Eye (tissue), 1 donor: ENCODE measurements at regions not wholly inside any gene's neighbourhood (a gene's known extent, or its start where the extent isn't known, plus 50 kb on each side); places are given as distances from the start of the nearest gene placed in this dataset.
"Not testable (repeated sequence)": the region's sequence is repeated elsewhere in the genome, so short reads cannot be mapped to it uniquely, and the experiment has no call there.

Experiments used
- DNase-seq: peaks from one replicate; pipeline ENCODE4 v3.0.0-alpha.2; 2015

DNA sequence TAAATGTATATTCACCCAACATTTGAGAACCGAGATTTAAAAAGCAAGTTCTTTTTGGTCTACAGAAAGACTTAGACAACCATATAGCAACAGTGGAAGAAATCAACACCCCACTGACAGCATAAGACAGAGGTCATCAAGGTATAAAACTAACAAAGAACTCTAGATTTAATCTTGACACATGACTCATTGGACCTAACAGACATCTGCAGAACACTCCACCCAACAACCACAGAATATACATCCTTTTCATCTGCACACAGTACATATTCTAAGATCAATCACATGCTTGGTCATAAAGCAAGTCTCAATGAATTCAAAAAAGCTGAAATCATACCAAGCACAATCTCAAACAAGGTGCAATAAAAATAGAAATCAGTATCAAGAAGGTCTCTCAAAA lies 65.8 kb downstream of the SPIN4 start:
- DNase-seq = no peak

DNA sequence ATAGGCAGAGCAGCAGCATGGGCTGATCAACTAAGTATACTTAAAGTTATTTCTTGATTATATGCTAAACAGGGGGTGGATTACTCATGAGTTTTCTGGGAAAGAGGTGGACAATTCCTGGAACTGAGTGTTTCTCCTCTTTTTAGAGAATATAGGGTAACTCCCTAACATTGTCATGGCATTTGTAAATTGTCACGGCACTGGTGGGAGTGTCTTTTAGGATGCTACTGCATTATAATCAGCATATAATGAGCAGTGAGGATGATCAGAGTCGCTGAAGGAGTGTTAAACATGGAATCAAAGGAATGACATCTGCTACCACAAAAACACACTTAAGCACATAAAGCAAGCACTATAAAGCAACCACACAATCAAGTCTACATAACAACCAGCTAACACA lies 66.5 kb downstream of the SPIN4 start:
- DNase-seq = no peak

DNA sequence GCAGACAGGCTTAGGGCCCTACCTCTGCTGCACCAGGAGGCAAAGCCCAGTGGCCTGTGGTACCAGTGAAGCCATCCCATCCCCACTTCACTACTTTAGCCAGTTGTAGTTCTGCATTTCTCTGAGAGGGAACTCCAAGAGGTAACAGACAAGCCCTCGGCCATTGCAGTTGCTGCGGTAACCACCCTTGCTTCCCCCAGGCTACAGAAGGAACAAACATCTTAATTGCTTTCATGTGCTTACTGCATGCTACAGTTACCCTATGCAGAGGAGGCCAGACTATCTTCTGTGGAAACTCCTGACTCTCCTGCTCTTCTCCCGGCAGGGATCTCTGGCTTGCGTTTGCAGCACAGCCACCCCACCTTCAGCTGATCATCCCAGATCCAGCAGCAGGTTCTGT lies 67.8 kb downstream of the SPIN4 start:
- DNase-seq = no peak

DNA sequence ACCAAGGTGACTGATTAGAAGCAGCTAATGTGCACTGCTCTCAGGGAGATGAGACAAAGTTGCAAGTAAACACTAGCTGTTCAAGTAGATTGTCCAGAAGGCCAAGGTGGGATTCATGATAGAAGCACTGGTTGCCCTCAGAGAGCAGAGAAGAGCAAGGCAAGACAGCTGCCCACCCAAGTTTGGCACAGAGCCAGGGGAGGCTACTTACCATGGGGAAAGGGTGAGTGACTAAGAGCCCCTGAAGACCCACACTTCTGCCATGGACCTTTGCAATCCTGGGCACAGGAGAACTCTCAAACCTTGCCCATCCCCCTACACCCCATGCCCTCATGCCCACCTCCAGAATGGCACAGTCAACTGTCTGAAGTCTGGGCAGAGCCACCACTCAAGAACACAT lies 68.3 kb downstream of the SPIN4 start:
- DNase-seq = no peak

DNA sequence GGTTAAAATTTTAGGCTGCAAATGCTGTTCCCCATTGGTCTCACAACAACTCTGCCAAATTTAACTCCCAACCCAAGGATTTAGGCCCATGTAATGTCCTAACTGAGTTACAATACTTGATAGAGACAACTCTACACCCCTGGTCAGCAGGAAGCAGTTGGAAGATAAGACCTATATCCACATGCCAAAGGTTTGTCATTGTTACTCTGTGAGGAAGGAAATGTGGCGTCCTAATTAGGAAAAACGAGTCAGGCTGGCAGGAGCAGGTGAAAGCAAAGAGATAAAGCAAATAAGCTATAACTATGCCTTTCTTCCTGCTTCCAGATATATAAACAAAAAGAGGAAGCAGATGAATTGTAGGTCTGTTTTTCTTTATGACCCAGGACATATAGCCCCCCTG lies 69.1 kb downstream of the SPIN4 start:
- DNase-seq = no peak

DNA sequence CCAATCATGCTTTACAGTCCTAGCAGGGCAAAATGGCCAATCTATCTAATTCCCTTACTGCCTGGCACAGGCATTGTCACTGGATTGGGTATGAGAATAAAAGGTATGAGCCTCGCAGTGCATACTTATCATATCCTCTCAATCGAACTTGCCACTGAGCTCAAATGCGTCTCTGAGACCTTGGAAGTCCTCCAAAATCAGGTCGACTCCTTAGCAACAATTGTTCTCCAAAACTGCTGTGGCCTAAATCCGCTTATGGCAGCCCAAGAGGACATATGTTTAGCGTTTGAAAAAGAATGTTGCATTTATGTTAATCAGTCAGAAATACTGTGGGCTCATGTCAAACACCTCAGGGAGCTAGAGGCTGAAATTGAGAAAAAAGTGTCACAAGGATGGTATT lies 69.7 kb downstream of the SPIN4 start:
- DNase-seq = no peak

DNA sequence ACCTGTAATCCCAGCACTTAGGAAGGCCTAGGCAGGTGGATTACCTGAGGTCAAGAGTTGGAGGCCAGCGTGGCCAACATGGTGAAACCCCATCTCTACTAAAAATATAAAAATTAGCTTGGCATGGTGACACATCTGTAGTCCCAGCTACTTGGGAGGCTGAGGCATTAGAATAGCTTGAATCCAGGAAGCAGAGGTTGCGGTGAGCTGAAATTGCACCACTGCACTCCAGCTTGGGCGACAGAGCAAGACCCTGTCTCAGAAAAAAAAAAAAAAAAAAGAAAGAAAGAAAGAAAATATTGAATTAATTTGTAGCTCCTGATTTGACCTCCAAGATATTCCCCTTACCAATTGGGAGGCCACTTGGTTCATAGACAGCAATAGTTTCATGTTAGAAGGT lies 73.7 kb downstream of the SPIN4 start:
- not testable (repeated sequence) for DNase-seq

DNA sequence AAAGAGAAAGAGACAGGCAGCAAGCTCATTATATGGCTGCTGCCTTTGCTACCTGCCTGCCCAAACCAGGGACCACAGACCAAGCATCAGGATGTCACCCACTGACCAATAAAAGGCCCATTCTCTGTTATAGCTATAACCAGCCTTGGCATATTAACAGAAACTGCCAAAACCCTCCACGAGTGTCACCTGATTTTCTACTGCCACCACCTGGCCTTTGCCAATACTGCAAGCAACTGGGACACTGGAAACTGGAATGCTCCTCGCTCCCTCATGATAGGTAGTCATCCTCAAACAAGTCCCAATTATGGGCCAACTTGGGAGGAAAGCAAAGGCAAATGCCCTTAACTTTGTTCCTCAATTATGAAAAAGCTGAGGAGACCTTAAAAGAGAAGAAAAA lies 76.0 kb downstream of the SPIN4 start:
- peak; percentile 10 for DNase-seq

DNA sequence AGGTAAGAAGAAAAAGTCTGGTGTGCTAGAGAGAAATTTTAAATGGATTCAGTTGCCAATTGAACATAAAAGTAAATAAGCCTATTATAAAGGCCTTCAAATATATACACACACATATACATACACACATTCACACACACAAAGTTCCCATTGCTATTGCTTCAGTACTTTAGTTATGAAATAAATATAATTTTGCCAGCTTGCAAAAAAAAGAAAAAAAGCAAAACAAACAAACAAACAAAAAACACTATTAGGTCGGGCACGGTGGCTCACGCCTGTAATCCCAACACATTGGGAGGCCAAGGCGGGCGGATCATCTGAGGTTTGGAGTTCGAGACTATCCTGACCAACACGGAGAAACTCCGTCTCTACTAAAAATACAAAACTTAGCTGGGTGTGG lies 80.3 kb downstream of the SPIN4 start:
- no peak for DNase-seq

DNA sequence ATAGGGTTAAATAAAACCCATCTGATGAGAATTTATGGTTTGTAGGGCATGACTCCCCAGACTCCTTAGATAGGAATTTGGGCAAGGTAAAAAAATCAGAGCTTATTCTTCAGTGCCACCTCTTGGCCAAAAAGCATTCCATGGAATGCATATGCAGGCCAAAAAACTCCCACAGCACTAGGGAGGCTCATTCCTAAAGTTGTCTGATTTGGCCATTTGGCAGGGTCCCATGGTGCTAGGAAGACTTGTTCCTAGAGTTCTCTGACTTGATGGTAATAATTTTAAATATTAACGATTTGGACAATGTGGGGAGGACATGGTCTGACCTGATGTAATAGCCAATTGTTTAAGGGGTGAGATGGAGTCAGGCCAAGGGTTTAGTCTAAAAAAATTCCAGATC lies 93.0 kb downstream of the SPIN4 start:
- DNase-seq = no peak

DNA sequence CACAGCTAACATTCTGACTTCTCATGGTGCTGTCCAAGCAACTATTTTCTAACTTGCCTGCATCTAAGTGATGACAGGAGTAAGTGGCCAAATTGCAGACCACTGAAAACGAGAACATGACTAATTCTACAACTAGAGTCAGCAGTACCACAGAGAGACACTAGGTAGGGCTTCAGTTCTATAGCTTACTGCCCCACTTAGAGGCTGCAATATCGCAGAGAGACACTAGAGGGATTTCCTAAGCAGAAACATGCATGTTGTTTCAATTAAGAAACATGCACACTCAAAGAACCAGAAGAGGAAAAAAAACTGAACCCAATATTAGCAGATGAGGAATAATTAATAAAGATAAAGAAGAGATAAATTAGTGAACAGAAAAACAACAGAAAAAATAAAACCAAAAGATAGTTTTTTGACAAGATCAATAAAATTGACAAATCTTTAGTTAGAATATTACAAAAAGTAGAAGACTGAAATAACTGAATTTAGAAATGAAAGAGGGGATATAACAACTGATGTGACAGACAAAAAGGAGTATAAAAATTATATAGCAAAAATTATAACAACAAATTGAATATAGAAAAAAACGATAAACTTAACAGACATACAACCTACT lies 100.8 kb downstream of the SPIN4 start:
- peak; percentile 84 for DNase-seq

DNA sequence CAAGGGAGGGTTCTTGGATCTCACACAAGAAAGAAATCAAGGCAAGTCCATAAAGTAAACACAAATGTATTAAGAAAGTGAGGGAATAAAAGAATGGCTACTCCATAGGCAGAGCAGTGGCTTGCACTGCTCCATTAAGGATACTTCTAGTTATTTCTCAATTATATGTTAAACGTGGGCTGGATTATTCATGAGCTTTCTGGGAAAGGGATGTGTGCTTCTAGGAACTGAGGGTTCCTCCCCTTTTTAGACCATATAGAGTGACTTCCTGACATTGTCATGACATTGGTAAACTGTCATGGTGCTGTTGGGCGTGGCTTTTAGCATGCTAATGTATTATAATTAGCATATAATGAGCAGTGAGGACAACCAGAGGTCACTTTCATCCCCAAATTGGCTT lies 108.4 kb downstream of the SPIN4 start:
- not testable (repeated sequence) for DNase-seq

DNA sequence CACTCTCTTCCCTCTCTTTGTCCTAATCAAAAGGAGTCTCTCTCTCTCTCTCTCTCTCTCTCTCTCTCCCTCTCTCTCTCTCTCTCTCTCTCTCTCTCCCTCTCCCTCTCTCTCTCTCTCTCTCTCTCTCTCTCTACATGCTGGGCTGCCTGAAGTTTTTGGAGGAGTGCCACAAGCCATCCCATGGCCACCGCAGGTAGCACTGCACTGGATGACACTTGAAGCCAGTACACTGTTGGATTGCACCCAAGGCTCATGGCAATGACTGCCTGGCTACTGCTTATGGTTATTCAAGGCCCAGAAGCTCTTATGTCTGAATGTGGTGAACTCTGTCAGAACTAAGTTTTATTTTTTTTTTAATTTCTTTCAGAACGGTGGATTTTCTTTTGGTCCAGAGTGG lies 115.2 kb downstream of the SPIN4 start:
- DNase-seq = not testable (repeated sequence)

DNA sequence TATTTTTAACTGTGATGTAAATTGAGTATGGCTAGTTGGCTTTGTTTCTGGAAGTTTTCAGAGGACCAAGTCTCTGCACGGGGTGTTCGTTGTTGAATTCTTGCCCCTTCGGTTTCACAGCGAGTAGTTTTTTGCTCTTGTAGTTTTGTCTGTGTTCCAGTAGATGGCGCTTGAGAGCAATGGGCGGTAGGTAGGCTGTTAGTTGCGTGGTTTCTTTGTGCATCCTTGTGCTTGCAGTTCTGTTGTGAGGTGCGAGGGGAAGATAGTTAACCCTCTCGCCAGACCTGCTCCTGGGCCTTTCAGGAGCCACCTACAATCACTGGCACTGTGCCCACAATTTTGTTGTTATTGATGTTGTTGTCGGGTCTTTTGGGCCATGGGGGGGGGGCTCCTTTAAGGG lies 118.1 kb downstream of the SPIN4 start:
- DNase-seq = not testable (repeated sequence)

DNA sequence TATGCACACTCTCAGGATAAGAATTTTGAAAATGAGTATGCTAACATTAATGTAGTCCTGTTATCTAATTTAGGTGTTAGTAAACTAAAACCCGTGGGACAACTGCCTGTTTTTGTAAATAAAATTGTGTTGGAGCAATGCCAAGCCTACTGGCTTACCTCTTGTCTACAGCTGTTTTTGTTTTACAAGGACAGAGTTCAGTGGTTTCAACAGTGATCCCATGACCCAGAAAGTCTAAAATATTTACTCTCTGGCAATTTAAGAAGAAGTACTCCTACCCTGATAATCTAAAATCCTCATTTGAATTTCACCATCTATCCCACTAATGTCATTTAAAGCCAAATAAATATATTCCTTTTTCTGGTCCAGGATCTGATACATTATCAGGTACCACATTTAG lies 132.9 kb downstream of the SPIN4 start:
- DNase-seq = not testable (repeated sequence)

DNA sequence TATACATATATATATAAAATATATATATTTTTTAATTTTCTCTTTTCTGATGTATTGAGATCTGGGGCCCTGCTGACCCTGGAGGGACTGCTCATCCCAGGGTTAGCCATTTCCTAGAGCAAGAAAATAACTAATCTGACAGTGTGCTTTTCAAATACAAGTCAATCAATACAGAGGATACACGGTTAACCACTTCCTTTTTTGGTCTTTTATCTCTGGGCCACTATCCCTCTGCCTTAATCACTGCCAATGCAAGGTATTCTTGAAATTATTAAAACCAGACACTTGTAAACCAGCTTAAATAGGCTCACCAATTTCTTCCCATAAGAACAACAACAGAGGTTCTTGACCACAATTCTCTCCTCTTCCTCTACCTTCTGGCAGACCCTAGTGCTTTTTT lies 133.6 kb downstream of the SPIN4 start:
- DNase-seq = not testable (repeated sequence)

DNA sequence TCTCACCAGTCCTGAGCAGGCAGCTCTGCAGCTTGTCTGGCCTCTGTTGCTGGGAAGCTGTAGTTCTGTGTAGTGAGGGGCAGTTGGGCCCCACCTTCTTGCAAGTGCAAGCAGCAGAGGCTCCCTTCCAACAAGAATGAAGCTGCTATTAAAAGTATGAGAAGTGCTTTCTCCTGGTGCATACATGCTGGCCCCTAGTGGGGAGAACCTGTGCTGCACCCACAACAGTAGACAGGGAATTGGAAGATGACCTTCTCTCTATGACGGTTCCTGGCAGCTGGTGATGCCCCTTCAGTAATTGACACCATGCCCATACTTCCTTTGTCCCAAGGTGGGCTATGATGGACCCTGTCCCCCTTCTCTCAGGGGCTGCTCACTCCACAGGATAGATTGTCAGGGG lies 141.5 kb downstream of the SPIN4 start:
- DNase-seq = not testable (repeated sequence)

DNA sequence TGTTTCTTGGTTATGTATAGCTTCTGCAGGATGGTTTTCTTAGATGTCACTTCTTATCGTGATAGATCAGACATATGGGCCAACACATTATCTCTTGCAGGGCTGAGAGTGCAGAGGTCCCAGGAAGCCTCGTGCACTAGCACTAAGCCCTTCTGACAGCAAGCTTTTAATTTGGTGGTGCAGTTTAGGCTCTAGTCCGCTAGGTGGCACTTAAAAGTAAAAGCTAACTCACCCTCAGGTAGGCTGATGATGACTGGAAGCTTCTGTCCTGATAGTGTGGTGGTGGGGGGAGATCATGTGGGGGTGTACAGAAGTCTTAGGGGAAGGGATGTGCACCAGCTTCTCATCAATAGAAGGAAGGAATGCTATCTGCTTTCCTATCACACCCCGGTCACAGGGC lies 142.0 kb downstream of the SPIN4 start:
- DNase-seq = not testable (repeated sequence)

DNA sequence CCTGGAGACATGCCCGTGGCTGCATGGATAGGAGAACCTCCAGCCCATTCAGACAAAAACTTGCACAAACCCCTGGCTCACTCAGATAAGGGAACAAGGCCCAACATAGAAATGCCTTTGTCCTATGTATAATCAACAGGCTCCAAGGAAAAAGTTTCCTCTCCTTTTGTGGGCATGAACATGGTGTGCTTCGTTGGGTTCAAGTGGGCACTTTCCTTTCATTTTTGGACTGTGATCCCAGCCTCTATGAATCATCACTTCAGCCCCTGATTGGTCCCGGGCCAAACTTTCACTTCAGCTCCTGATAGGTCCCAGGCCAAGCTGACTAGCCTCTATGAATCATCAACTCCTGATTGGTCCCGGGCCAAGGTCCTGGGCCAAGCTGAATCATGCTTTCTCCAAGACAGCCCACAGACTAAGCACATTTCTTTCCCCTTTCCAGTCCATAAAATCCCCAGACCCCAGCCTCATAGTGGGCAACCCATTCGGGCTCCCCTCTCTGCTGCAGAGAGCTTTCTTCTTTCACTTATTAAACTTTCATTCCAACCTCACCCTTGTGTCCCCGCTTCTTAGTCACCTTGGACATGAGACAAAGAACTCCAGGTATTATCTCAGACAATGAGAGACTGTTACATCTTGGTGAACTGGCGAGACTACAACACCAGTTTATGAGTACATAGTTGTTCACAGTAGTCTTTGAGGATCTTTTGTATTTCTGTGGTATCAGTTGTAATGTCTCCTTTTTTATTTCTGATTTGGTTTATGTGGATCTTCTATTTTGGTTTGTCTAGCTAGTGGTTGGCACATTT lies 146.7 kb downstream of the SPIN4 start:
- not testable (repeated sequence) for DNase-seq

DNA sequence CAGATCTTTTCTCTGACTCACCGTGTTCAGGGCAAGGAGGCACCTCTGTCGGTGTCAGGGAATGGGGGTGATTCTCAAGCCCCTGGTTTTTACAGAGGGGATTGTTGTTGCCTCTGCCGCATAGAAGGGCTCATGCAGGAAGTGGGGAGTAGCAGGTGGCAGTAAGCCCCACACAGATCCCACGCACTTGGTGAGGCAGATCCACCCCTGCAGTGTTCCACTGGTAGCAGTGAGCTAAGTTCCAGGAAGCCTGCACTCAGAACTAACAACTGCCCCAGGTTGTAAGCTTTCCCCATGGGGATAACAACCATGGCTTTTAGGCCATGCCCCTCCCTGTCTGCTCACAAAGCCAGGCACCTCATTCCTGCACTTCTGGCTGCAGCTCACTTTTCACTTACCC lies 149.1 kb downstream of the SPIN4 start:
- DNase-seq = not testable (repeated sequence)

DNA sequence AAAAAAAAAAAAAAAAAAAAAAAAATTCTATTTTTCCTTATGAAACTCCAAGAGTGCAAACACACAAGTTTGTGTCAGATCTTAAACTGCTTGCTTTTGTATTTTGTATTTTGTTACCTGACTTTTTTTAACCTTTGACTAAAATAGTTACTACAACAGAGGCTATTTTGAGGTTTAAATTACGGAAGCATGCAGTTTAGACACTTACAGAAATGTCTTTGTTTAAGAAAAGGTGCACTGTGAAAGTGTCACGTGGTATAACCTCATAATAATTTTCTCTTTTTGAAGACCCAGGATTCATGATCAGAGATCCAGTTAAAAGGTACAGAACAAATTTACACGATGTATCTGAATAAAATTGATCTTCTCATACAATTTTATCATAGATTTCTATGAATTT lies 152.4 kb downstream of the SPIN4 start:
- not testable (repeated sequence) for DNase-seq

DNA sequence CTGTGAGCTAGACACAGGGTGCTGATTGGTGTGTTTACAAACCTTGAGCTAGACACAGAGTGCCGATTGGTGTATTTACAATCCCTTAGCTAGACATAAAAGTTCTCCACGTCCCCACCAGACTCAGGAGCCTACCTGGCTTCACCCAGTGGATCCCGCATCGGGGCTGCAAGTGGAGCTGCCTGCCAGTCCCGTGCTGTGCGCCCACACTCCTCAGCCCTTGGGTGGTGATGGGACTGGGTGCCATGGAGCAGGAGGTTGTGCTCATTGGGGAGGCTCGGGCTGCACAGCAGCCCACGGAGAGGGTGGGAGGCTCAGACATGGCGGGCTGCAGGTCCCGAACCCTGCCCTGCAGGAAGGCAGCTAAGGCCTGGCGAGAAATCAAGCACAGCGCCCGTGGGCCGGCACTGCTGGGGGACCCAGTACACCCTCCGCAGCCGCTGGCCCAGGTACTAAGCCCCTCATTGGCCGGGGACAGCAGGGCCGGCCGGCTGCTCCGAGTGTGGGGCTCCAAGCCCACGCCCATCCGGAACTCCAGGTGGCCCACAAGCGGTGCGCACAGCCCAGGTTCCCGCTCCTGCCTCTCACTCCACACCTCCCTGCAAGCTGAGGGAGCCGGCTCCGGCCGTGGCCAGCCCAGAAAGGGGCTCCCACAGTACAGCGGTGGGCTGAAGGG lies 158.6 kb downstream of the SPIN4 start:
- not testable (repeated sequence) for DNase-seq

DNA sequence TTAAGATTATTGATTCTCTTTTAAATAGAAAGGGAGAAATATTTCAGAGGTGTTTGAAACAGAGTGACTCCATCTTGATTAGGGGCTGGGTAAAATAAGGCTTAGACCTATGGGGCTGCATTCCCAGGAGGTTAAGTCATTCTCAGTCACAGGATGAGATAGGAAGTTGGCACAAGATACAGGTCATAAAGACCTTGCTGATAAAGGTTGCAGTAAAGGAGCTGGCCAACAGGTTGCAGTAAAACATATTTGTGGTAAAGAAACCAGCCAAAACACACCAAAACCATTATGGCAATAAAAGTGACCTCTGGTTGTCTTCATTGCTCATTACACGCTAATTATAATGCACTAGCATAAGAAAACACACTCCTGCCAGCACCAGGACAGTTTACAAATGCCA lies 165.0 kb downstream of the SPIN4 start:
- DNase-seq = no peak

DNA sequence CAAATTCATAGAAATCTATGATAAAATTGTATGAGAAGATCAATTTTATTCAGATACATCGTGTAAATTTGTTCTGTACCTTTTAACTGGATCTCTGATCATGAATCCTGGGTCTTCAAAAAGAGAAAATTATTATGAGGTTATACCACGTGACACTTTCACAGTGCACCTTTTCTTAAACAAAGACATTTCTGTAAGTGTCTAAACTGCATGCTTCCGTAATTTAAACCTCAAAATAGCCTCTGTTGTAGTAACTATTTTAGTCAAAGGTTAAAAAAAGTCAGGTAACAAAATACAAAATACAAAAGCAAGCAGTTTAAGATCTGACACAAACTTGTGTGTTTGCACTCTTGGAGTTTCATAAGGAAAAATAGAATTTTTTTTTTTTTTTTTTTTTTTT lies 171.3 kb downstream of the SPIN4 start:
- not testable (repeated sequence) for DNase-seq
